Ishikawa (cell line): ENCODE measurements at regions not wholly inside any gene's neighbourhood (a gene's known extent, or its start where the extent isn't known, plus 50 kb on each side); places are given as distances from the start of the nearest gene placed in this dataset.

Experiments
- CEBPB ChIP-seq: IDR thresholded peaks from 2 replicates; pipeline ENCODE4 v1.6.1; 2012
- EGR1 ChIP-seq: IDR thresholded peaks from 2 replicates; pipeline ENCODE4 v1.6.1; 2012
- EP300 ChIP-seq: IDR thresholded peaks from 2 replicates; pipeline ENCODE4 v1.6.1; 2012; ENCODE audit warnings: borderline replicate concordance
- FOXM1 ChIP-seq: IDR thresholded peaks from 2 replicates; pipeline ENCODE4 v1.6.1; 2012; ENCODE audit warnings: low read depth, borderline replicate concordance
- MAX ChIP-seq: IDR thresholded peaks from 2 replicates; pipeline ENCODE4 v1.6.1; 2012
- TAF1 ChIP-seq: IDR thresholded peaks from 2 replicates; pipeline ENCODE4 v1.6.1; 2012; ENCODE audit warnings: low read depth, mild to moderate bottlenecking
- TCF12 ChIP-seq: IDR thresholded peaks from 2 replicates; pipeline ENCODE4 v1.6.1; 2012; ENCODE audit warnings: low read depth
- TEAD4 ChIP-seq: IDR thresholded peaks from 2 replicates; pipeline ENCODE4 v1.6.1; 2012
- YY1 ChIP-seq: IDR thresholded peaks from 2 replicates; pipeline ENCODE4 v1.6.1; 2012; ENCODE audit warnings: low read depth

GRCh38 chr6:115078555-115078954 is 735.7 kb upstream of the HS3ST5 start:
- TF ChIP-seq MAX: no peak
- no peak for TF ChIP-seq EP300
- TF ChIP-seq FOXM1: no peak
- no peak for TF ChIP-seq EGR1
- TF ChIP-seq YY1: no peak
- TF ChIP-seq CEBPB: no peak
- TF ChIP-seq TCF12: no peak
- no peak for TF ChIP-seq TAF1
- no peak for TF ChIP-seq TEAD4
